ENCODE measurements at regions not wholly inside any gene's neighbourhood (a gene's known extent, or its start where the extent isn't known, plus 50 kb on each side); places are given as distances from the start of the nearest gene placed in this dataset.

DNA sequence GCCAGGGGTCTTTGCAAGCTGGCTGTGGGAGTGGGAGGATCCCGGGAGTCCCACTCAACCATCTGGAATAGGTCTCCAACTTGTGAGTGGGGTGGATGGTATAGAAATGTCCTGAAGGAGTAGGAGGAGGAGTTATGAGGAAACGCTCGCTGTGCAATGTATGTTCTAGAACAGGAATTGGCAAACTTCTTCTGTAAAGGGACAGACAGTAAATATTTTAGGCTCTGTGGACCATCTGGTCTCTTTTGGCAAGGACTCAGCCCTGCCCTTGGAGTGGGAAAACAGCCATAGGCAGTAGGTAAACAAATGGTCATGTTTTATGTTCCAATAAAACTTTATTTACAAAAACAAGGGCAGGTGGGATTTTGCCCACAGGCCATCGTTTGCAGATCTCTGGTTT lies 149.2 kb downstream of the NPIPB5 start:
- TF ChIP-seq, protein P1, sequence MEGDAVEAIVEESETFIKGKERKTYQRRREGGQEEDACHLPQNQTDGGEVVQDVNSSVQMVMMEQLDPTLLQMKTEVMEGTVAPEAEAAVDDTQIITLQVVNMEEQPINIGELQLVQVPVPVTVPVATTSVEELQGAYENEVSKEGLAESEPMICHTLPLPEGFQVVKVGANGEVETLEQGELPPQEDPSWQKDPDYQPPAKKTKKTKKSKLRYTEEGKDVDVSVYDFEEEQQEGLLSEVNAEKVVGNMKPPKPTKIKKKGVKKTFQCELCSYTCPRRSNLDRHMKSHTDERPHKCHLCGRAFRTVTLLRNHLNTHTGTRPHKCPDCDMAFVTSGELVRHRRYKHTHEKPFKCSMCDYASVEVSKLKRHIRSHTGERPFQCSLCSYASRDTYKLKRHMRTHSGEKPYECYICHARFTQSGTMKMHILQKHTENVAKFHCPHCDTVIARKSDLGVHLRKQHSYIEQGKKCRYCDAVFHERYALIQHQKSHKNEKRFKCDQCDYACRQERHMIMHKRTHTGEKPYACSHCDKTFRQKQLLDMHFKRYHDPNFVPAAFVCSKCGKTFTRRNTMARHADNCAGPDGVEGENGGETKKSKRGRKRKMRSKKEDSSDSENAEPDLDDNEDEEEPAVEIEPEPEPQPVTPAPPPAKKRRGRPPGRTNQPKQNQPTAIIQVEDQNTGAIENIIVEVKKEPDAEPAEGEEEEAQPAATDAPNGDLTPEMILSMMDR (IDR thresholded peaks at IDR 0.05): no peak
- TF ChIP-seq POLR2A (IDR thresholded peaks at IDR 0.05): no peak

Measured in sigmoid colon (tissue), 3 donors.